BLaER1 treated with 17β-estradiol and CSF1 and Interleukin-3, amounts not matched to agents 10 nM and 100 nM (cell line): ENCODE measurements at regions not wholly inside any gene's neighbourhood (a gene's known extent, or its start where the extent isn't known, plus 50 kb on each side); places are given as distances from the start of the nearest gene placed in this dataset.

Experiments used
- H3K27ac ChIP-seq, 11 experiments: shearing (Covaris generic); formaldehyde crosslinking; 2 replicates each; pipeline ENCODE4 v1.8.1; 2022
- H3K27me3 ChIP-seq, 11 experiments: shearing (Covaris generic); formaldehyde crosslinking; 2 replicates each; pipeline ENCODE4 v1.8.1; 2022
- H3K36me3 ChIP-seq, 11 experiments: shearing (Covaris generic); formaldehyde crosslinking; 2 replicates each; pipeline ENCODE4 v1.8.1; 2022
- H3K4me1 ChIP-seq, 10 experiments: shearing (Covaris generic); formaldehyde crosslinking; 2 replicates each; pipeline ENCODE4 v1.8.1; 2022
- H3K4me2 ChIP-seq, 11 experiments: shearing (Covaris generic); formaldehyde crosslinking; 2 replicates each; pipeline ENCODE4 v1.8.1; 2022
- H3K4me3 ChIP-seq, 10 experiments: shearing (Covaris generic); formaldehyde crosslinking; 2 replicates each; pipeline ENCODE4 v1.8.1; 2022
- H3K9ac ChIP-seq, 11 experiments: shearing (Covaris generic); formaldehyde crosslinking; 2 replicates each; pipeline ENCODE4 v1.8.1; 2022
- H3K9me3 ChIP-seq, 11 experiments: shearing (Covaris generic); formaldehyde crosslinking; replicated peaks in 1 of 11; 2 replicates each; pipeline ENCODE4 v1.8.1; 2022
- H4K20me1 ChIP-seq, 11 experiments: shearing (Covaris generic); formaldehyde crosslinking; 2 replicates each; pipeline ENCODE4 v1.8.1; 2022
- Cebpa-rat ChIP-seq, 11 experiments: shearing (Covaris generic); IDR thresholded peaks; 2 replicates each; pipeline ENCODE4 v1.8.1; 2022

DNA sequence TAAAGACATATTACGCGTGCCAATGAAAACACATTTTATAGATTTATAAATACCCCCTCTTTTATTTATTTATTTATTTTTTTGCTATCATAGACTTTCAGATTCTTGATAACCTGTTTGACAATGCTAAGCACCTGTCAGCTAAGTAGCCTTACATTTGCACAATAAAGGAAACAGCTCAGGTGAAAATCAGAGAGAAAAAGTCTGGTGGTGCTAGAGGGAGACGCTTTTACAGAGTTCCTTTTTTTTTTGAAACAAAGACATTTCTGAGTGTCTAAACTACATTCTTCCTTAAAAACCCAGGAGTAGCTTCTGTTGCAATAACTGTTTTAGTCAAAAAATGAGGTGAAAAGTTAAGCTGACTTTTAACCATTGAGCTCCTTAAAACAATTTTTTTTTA, 1611.6 kb downstream of the NCAM2 start:
- no peaks in the 10 kb centered on the region for H3K9me3 ChIP-seq
- TF ChIP-seq Cebpa-rat (IDR thresholded peaks at IDR 0.05) = no peak
- H3K36me3 ChIP-seq = no peaks in the 10 kb centered on the region
- no peak overlapping the region for H3K9ac ChIP-seq
- no peaks in the 10 kb centered on the region for H4K20me1 ChIP-seq
- H3K27me3 ChIP-seq = no peaks in the 10 kb centered on the region
- no peak overlapping the region for H3K27ac ChIP-seq
- no peaks in the 10 kb centered on the region for H3K4me1 ChIP-seq
- H3K4me2 ChIP-seq = no peak overlapping the region
- H3K4me3 ChIP-seq = no peak overlapping the region

DNA sequence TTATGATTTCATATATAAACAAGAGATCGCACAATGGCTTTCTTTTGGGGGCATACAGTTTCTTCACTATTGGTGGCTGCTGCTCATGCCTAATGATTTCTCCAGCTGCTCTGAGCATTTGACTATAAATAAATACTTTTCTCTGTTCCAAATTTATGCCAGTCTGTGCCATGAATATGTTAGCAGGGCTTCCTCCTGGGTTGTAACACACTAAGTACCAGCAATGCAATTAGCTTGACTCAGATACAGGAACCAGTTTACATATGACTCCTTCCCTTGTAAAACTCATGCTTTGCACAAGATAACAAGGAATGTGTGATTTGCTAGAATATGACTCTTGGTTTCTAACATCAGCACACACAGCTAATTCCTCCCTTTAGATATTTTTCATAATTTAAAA, 1629.7 kb downstream of the NCAM2 start:
- peak overlapping the region in 3 of 11 experiments; percentile 35 to 60 (median 46); a peak in 5 of 22 replicates for H3K4me2 ChIP-seq
- no peak overlapping the region for H3K27ac ChIP-seq
- no peaks in the 10 kb centered on the region for H3K9me3 ChIP-seq
- no peaks in the 10 kb centered on the region for H3K27me3 ChIP-seq
- no peaks in the 10 kb centered on the region for H4K20me1 ChIP-seq
- no peak for TF ChIP-seq Cebpa-rat (IDR thresholded peaks at IDR 0.05)
- no peak overlapping the region for H3K9ac ChIP-seq
- no peak overlapping the region for H3K4me3 ChIP-seq
- peaks cover 0 to 11% (median 4%) of the 10 kb centered on the region in 10 experiments; a peak in 8 of 20 replicates for H3K4me1 ChIP-seq
- no peaks in the 10 kb centered on the region for H3K36me3 ChIP-seq

DNA sequence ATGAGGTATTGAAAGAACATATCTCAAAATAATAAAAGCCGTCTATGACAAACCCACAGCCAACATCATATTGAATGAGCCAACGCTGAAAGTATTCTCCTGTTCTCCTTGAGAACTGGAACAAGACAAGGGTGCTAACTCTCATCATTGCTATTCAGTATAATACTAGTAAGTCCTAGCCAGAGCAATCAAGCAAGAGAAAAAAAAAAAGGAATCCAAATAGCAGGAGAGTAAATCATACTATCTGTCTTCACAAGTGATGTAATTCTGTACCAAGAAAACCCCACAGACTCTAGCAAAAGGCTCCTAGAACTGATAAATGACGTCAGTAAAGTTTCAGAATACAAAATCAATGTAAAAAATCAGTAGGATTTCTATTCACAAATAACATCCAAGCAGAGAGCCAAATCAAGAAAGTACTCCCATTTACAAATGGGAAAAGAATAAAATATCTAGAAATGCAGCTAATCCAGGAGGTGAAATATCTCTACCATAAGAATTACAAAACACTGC, 1632.8 kb downstream of the NCAM2 start:
- peaks cover 0 to 11% (median 4%) of the 10 kb centered on the region in 10 experiments; a peak in 8 of 20 replicates for H3K4me1 ChIP-seq
- H3K4me3 ChIP-seq = no peak overlapping the region
- no peak overlapping the region for H3K27ac ChIP-seq
- H4K20me1 ChIP-seq = no peaks in the 10 kb centered on the region
- no peak overlapping the region for H3K9ac ChIP-seq
- H3K4me2 ChIP-seq = no peak overlapping the region
- H3K36me3 ChIP-seq = no peaks in the 10 kb centered on the region
- H3K9me3 ChIP-seq = no peaks in the 10 kb centered on the region
- H3K27me3 ChIP-seq = no peaks in the 10 kb centered on the region
- no peak for TF ChIP-seq Cebpa-rat (IDR thresholded peaks at IDR 0.05)

DNA sequence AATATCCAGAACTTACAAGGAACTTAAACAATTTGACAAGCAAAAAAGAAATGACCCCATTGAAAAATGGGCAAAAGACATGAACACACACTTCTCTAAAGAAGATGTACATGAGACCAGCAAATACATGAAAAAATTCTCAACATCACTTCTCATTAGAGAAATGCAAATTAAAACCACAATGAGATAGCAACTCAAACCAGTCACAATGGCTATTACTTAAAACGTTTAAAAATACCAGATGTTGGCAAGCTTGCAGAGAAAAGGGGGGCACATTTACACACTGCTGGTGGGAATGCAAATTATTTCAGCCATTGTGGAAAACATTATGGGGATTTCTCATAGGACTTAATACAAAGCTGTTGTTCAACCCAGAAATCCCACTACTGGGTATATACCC, 1634.0 kb downstream of the NCAM2 start:
- Histone ChIP-seq H3K27me3 (no peaks in the 10 kb centered on the region), H3K9ac (no peak overlapping the region), H4K20me1 (no peaks in the 10 kb centered on the region), H3K9me3 (no peaks in the 10 kb centered on the region), H3K36me3 (no peaks in the 10 kb centered on the region), H3K27ac (no peak overlapping the region), H3K4me1 (peaks cover 0 to 11% (median 4%) of the 10 kb centered on the region in 10 experiments; a peak in 8 of 20 replicates), H3K4me3 (no peak overlapping the region), H3K4me2 (no peak overlapping the region)
- no peak for TF ChIP-seq Cebpa-rat (IDR thresholded peaks at IDR 0.05)

DNA sequence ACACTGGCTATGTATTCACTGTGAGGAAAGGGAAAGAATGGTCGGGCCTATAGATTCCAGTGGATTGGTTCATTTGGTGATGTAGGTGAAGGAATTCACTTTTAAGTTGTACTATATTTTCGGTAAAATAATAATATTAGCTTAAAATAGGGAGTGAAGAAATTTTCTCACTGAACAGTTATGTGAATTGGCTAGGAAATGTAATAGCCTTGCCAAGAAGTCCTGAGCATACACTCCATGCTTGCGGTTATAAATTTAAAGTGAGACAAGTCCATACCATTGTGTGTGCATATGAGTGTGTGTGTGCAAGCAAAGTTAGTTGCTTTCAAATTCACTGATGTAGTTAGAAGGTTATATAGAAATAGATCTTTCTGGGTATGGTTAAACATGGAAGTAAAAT, 1651.0 kb downstream of the NCAM2 start:
- Histone ChIP-seq H3K27me3 (no peaks in the 10 kb centered on the region), H3K4me3 (no peak overlapping the region), H3K4me2 (no peak overlapping the region), H4K20me1 (no peaks in the 10 kb centered on the region; a peak in 1 of 22 replicates), H3K4me1 (no peaks in the 10 kb centered on the region), H3K9ac (no peak overlapping the region), H3K36me3 (no peaks in the 10 kb centered on the region), H3K9me3 (no peaks in the 10 kb centered on the region), H3K27ac (no peak overlapping the region)
- no peak for TF ChIP-seq Cebpa-rat (IDR thresholded peaks at IDR 0.05)

DNA sequence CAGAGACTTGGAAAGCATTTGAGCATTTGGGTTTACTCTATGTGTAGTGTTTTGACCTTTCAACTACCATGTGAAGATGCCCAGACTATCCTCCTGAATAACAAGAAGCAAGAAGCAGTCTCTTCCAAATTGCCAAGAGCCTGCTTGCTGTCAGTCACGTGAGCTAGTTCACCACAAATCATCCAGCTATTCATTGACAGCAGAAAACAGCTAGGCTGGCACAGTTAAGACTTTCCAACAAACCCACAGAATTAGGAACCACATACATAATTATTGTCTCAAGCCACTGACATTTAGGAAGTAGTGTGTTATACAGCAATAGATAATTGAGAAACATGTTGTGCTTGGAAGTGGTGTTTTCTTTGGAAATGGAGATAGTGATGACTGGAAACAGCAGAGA, 1652.0 kb downstream of the NCAM2 start:
- Histone ChIP-seq H3K4me2 (no peak overlapping the region), H3K4me1 (no peaks in the 10 kb centered on the region), H3K9me3 (no peaks in the 10 kb centered on the region), H3K4me3 (no peak overlapping the region), H3K27ac (no peak overlapping the region), H3K36me3 (no peaks in the 10 kb centered on the region), H3K27me3 (no peaks in the 10 kb centered on the region), H4K20me1 (no peaks in the 10 kb centered on the region; a peak in 1 of 22 replicates), H3K9ac (no peak overlapping the region)
- TF ChIP-seq Cebpa-rat (IDR thresholded peaks at IDR 0.05) = no peak

DNA sequence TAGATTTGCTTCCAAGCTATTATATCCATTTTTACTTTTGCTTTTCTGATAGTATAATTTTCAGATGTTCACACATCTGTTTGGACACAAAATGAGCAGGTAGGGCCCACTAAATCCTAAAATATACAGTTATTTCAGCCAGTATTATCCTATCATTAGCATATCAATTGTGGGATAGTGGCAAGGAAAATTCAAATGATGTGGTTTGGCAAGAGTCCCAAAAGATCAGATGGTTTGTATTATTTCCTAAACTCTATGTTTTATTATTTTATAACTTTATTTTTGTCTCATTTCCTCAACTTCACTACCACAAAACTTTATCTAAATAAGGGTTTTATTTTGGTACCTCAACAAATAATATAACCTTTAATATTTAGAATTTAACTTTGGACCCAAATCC, 1659.6 kb downstream of the NCAM2 start:
- Histone ChIP-seq H3K9me3 (no peaks in the 10 kb centered on the region), H3K27ac (no peak overlapping the region), H3K4me3 (no peak overlapping the region), H4K20me1 (no peaks in the 10 kb centered on the region; a peak in 1 of 22 replicates), H3K4me1 (no peaks in the 10 kb centered on the region), H3K9ac (no peak overlapping the region), H3K4me2 (no peak overlapping the region), H3K27me3 (no peaks in the 10 kb centered on the region), H3K36me3 (no peaks in the 10 kb centered on the region)
- TF ChIP-seq Cebpa-rat (IDR thresholded peaks at IDR 0.05) = no peak

DNA sequence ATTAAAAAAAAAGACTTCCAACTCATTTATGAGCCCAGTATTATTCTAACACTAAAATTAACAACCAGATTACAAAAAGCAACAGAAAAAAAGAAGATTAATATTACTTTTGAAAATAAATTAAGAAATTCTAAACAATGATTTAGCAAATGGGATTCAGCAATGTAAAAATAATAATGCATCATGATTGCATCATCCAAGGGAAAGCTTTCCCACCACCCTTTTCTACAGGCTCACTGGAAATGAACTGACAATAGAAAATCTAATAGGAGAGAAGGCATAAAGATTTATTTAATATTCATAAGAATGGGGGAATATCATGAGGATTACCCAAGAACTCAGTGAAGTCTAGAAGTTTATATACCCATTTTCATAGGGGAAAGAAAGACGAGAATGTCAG, 1671.9 kb downstream of the NCAM2 start:
- H3K4me3 ChIP-seq = no peak overlapping the region
- no peaks in the 10 kb centered on the region for H3K4me1 ChIP-seq
- no peak overlapping the region for H3K9ac ChIP-seq
- TF ChIP-seq Cebpa-rat (IDR thresholded peaks at IDR 0.05) = no peak
- H3K27ac ChIP-seq = no peak overlapping the region
- no peaks in the 10 kb centered on the region for H3K36me3 ChIP-seq
- no peaks in the 10 kb centered on the region for H3K27me3 ChIP-seq
- no peaks in the 10 kb centered on the region for H4K20me1 ChIP-seq
- H3K4me2 ChIP-seq = no peak overlapping the region
- H3K9me3 ChIP-seq = peaks cover 10 to 21% (median 15%) of the 10 kb centered on the region in 11 experiments; a peak in 16 of 22 replicates

DNA sequence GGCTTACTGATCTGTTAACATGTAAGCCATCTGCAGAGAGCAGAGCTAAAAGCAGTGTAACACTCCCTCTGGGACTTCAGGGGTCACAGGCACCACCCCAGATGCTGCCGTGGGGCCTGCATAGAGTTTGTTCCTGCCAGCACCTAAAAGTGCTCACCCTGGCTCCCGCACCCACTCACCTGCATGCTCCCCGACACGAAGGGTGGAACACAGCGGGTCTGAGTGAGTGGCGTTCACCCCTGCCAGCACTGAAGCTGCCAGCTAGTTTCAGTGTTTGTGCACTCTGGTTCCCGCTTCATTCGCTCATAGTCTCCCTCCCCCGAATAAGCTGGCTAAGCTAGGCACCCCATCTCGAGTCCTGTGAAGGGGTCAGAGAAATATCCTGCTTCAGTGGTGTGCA, 1681.0 kb downstream of the NCAM2 start:
- Histone ChIP-seq H3K9me3 (peaks cover 0 to 13% (median 10%) of the 10 kb centered on the region in 11 experiments; a peak in 14 of 22 replicates), H3K27ac (no peak overlapping the region), H3K27me3 (no peaks in the 10 kb centered on the region), H4K20me1 (no peaks in the 10 kb centered on the region), H3K36me3 (no peaks in the 10 kb centered on the region), H3K4me3 (no peak overlapping the region), H3K4me2 (0 out of 22 replicates have a peak overlapping the region, but pooled peaks of 1 of the 11 experiments have one; percentile 9), H3K9ac (no peak overlapping the region), H3K4me1 (peaks cover 0 to 7% (median 0%) of the 10 kb centered on the region in 10 experiments; a peak in 1 of 20 replicates)
- no peak for TF ChIP-seq Cebpa-rat (IDR thresholded peaks at IDR 0.05)

DNA sequence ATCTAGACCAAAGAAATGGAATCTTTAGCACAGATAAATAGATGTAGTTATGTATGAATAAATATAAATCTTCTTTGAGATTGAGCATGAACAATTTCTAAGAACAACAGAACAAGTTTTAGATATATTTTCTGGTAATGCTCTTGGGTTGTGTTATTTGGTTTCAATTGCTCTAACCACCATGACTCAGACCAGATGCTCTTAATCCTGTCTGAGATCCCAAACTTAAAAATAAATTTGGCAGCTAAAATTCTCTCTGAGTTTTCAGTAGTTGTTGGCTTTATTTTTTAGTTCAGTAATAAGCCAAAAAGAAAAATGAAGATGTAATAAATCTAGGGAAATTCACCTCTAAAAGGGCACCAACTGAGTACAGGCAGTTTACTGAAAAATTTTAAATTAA, 1693.4 kb downstream of the NCAM2 start:
- Histone ChIP-seq H3K9ac (no peak overlapping the region), H3K9me3 (peaks cover 26 to 39% (median 33%) of the 10 kb centered on the region in 11 experiments), H3K4me1 (no peaks in the 10 kb centered on the region), H3K4me2 (no peak overlapping the region), H3K4me3 (no peak overlapping the region), H4K20me1 (no peaks in the 10 kb centered on the region), H3K27me3 (no peaks in the 10 kb centered on the region), H3K36me3 (no peaks in the 10 kb centered on the region), H3K27ac (no peak overlapping the region)
- TF ChIP-seq Cebpa-rat (IDR thresholded peaks at IDR 0.05) = no peak
